C4-2B (cell line): ENCODE measurements at regions not wholly inside any gene's neighbourhood (a gene's known extent, or its start where the extent isn't known, plus 50 kb on each side); places are given as distances from the start of the nearest gene placed in this dataset.

ENCODE experiments used
- ZFX ChIP-seq: fragments of 450-650 bp; IDR thresholded peaks from 2 replicates; pipeline ENCODE4 v1.6.1; 2017
- TF ChIP-seq, protein P1 (sequence below): fragments of 450-650 bp; conservative IDR thresholded peaks from 2 replicates; pipeline ENCODE4 v1.5.1; 2017; ENCODE audit warnings: mild to moderate bottlenecking

DNA sequence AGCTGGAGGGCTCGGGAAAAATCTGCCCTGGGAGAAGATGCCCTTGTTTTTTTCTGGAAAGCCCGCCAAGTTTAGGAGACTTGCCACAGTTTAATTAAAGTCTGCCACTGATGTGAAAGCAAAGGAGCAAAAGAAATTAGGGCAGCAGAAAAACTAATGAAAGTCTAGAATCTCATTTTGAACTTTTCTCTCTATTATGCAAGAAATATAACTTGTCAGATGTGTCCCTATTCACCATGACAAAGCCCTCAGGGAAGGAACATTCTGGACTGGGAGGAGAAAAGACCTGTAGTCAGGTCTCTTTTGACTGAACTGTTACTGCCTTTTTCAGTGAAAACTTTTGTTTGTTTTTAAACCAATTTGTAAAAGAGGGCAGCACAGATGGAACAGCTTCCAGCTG, 715.5 kb downstream of the SORCS3 start:
- TF ChIP-seq, protein P1, sequence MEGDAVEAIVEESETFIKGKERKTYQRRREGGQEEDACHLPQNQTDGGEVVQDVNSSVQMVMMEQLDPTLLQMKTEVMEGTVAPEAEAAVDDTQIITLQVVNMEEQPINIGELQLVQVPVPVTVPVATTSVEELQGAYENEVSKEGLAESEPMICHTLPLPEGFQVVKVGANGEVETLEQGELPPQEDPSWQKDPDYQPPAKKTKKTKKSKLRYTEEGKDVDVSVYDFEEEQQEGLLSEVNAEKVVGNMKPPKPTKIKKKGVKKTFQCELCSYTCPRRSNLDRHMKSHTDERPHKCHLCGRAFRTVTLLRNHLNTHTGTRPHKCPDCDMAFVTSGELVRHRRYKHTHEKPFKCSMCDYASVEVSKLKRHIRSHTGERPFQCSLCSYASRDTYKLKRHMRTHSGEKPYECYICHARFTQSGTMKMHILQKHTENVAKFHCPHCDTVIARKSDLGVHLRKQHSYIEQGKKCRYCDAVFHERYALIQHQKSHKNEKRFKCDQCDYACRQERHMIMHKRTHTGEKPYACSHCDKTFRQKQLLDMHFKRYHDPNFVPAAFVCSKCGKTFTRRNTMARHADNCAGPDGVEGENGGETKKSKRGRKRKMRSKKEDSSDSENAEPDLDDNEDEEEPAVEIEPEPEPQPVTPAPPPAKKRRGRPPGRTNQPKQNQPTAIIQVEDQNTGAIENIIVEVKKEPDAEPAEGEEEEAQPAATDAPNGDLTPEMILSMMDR: no peak
- no peak for TF ChIP-seq ZFX
